K562 (cell line): ENCODE measurements at regions not wholly inside any gene's neighbourhood (a gene's known extent, or its start where the extent isn't known, plus 50 kb on each side); places are given as distances from the start of the nearest gene placed in this dataset.

Source experiments
- ATAC-seq: fragments of 200-7000 bp; cut with Tn5 transposase; 3 replicates; pipeline ENCODE4 v1.9.1; 2020; ENCODE audit warnings: moderate library complexity
- BruUV-seq: library from RNA; stranded (reverse); fragments of 400-500 nt; replicated peaks from 2 replicates; lab custom pipeline; 2021; lab: Mats Ljungman, UMichigan
- CTCF ChIA-PET: fragments of 300-600 bp; formaldehyde crosslinking; extraction: SDS; loops from one replicate; lab custom pipeline; 2021; ENCODE audit warnings: low intra/inter-chr PET ratio; lab: Yijun Ruan, JAX
- POLR2A ChIA-PET: fragments of 300-600, 350-650 bp; sonication (Branson Sonifier 250); formaldehyde crosslinking; extraction: SDS; loops from one replicate; lab custom pipeline; 2021; ENCODE audit warnings: antibody characterized with exemption, inconsistent platforms; lab: Yijun Ruan, JAX
- DNase-seq, 4 experiments: peaks; one replicate each; pipeline versions ENCODE4 v3.0.0 to v3.0.0-alpha.2; 2011 to 2018; ENCODE audit warnings: low spot score in 3 of 4, mixed read lengths in 3 of 4; ENCODE audit errors: extremely low read depth in 1 of 4
- FAIRE-seq: peaks from 2 replicates; lab custom pipeline; 2011; peaks lifted over from hg19 to GRCh38; lab: Jason Lieb, UNC
- H2AFZ ChIP-seq: 2 replicates; pipeline ENCODE4 v1.6.0; 2011; ENCODE audit warnings: low read depth, low read length, control low read depth, inconsistent platforms
- H3K27ac ChIP-seq: fragments of 200-600 bp; 3 replicates; pipeline ENCODE4 v1.8.0; 2011; ENCODE audit warnings: low read depth, mild to moderate bottlenecking, control low read depth, inconsistent platforms, low read length, moderate library complexity, mixed read lengths; ENCODE audit errors: extremely low read depth
- H3K27me3 ChIP-seq, 2 experiments: fragments of 300-600 bp in 1 of 2; 2 replicates in 1 of 2; 3 replicates in 1 of 2; pipeline versions ENCODE4 v1.6.0 to v1.8.0; 2011; ENCODE audit warnings: inconsistent platforms in 2 of 2, low read length in 2 of 2, mild to moderate bottlenecking in 1 of 2, mixed read lengths in 1 of 2, moderate library complexity in 1 of 2; ENCODE audit not compliant: control insufficient read depth in 2 of 2, insufficient read depth in 2 of 2
- H3K36me3 ChIP-seq: fragments of 300-600 bp; 3 replicates; pipeline ENCODE4 v1.8.0; 2011; ENCODE audit warnings: mild to moderate bottlenecking, low read length, inconsistent platforms; ENCODE audit not compliant: control insufficient read depth, insufficient read depth
- H3K4me1 ChIP-seq, 2 experiments: fragments of 200-600 bp in 1 of 2; replicated peaks in 1 of 2; 2 replicates in 1 of 2; 3 replicates in 1 of 2; pipeline versions ENCODE4 v1.5.1 to v1.8.0; 2011; ENCODE audit warnings: inconsistent platforms in 2 of 2, low read length in 2 of 2, mild to moderate bottlenecking in 1 of 2, mixed read lengths in 1 of 2, moderate library complexity in 1 of 2; ENCODE audit not compliant: control insufficient read depth in 2 of 2, insufficient read depth in 2 of 2
- H3K4me2 ChIP-seq: 2 replicates; pipeline ENCODE4 v1.6.1; 2011; ENCODE audit warnings: low read length, control low read depth, inconsistent platforms, mixed read lengths; ENCODE audit not compliant: insufficient read depth
- H3K4me3 ChIP-seq: fragments of 200-600 bp; sonication (generic), shearing (Covaris generic); 2 replicates; pipeline ENCODE4 v1.5.1; 2016; ENCODE audit warnings: control low read depth, inconsistent platforms
- H3K79me2 ChIP-seq: fragments of 200-600 bp; 3 replicates; pipeline ENCODE4 v1.8.0; 2011; ENCODE audit warnings: low read length, inconsistent platforms; ENCODE audit not compliant: control insufficient read depth, insufficient read depth
- H3K9ac ChIP-seq, 2 experiments: 2 replicates each; pipeline versions ENCODE4 v1.6.0 to v1.6.1; 2011; ENCODE audit warnings: low read depth in 2 of 2, low read length in 2 of 2, control low read depth in 1 of 2, inconsistent platforms in 1 of 2, mild to moderate bottlenecking in 1 of 2, mixed read lengths in 1 of 2; ENCODE audit not compliant: insufficient read depth in 1 of 2
- H3K9me1 ChIP-seq: one replicate; pipeline ENCODE4 v1.6.0; 2011; ENCODE audit warnings: inconsistent platforms, mild to moderate bottlenecking, low read length, moderate library complexity; ENCODE audit not compliant: control insufficient read depth, insufficient read depth
- H3K9me3 ChIP-seq: replicated peaks from 2 replicates; pipeline ENCODE4 v1.5.1; 2011; ENCODE audit warnings: low read depth, low read length, inconsistent platforms; ENCODE audit not compliant: control insufficient read depth, insufficient read depth
- H4K20me1 ChIP-seq: replicated peaks from 2 replicates; pipeline ENCODE4 v1.6.1; 2011; ENCODE audit warnings: low read length, inconsistent platforms, mixed read lengths; ENCODE audit not compliant: control insufficient read depth, insufficient read depth
- ADNP ChIP-seq: fragments of 200-800 bp; sonication (Bioruptor generic); IDR thresholded peaks from 2 replicates; pipeline ENCODE4 v1.6.1; 2016; ENCODE audit warnings: missing genetic modification characterization, missing compliant biosample characterization
- ARHGAP35 ChIP-seq: fragments of 450-650 bp; IDR thresholded peaks from 2 replicates; pipeline ENCODE4 v1.6.1; 2018; ENCODE audit not compliant: partially characterized antibody
- DACH1 ChIP-seq: fragments of 450-650 bp; IDR thresholded peaks from 2 replicates; pipeline ENCODE4 v1.6.1; 2018; ENCODE audit not compliant: partially characterized antibody
- NR4A1 ChIP-seq, 2 experiments: fragments of 250-450 bp in 1 of 2; fragments of 450-650 bp in 1 of 2; sonication (Bioruptor Pico) in 1 of 2; IDR thresholded peaks; 2 replicates each; pipeline versions ENCODE4 v1.4.0 to v1.6.1; 2016 to 2020; ENCODE audit warnings: mild to moderate bottlenecking in 2 of 2, missing compliant biosample characterization in 1 of 2, missing genetic modification characterization in 1 of 2, moderate library complexity in 1 of 2
- SREBF2 ChIP-seq: sonication (generic); formaldehyde crosslinking; IDR thresholded peaks from 2 replicates; pipeline ENCODE4 v1.4.0; 2020; ENCODE audit warnings: mild to moderate bottlenecking, missing genetic modification reagents
- TFAM ChIP-seq: fragments of 250-450 bp; sonication (Bioruptor Pico); conservative IDR thresholded peaks from 2 replicates; pipeline ENCODE4 v1.5.0; 2021; ENCODE audit warnings: mild to moderate bottlenecking, moderate library complexity
- ZEB2 ChIP-seq: fragments of 450-650 bp; IDR thresholded peaks from 2 replicates; pipeline ENCODE4 v1.6.1; 2016
- ZNF395 ChIP-seq: fragments of 200-800 bp; sonication (Bioruptor generic); IDR thresholded peaks from 2 replicates; pipeline ENCODE4 v1.6.1; 2017; ENCODE audit warnings: missing genetic modification characterization, missing compliant biosample characterization
- ZNF41 ChIP-seq: fragments of 250-450 bp; sonication (Bioruptor Pico); conservative IDR thresholded peaks from 2 replicates; pipeline ENCODE4 v1.4.0; 2020; ENCODE audit warnings: mild to moderate bottlenecking
- ZNF780A ChIP-seq: fragments of 250-450 bp; sonication (Bioruptor Pico); IDR thresholded peaks from 2 replicates; pipeline ENCODE4 v1.5.0; 2021; ENCODE audit warnings: mild to moderate bottlenecking
- WGBS: fragments of 100-300 bp; shearing (Covaris generic); methylation state at CpG from one replicate; pipeline ENCODE4 v1.1.6; 2016; ENCODE audit warnings: low coverage, mixed read lengths; ENCODE audit not compliant: insufficient coverage; ENCODE audit errors: missing lambda C conversion rate; 5-methylcytosine and 5-hydroxymethylcytosine counted together
- in situ Hi-C: fragments of 300-500 bp; cut with MboI; formaldehyde crosslinking; loops from 4 replicates; pipeline ENCODE4 v1.15.0; 2018; ENCODE audit warnings: inconsistent platforms, mixed read lengths
- intact Hi-C: fragments of 100-400 bp; cut with micrococcal nuclease; formaldehyde crosslinking; loops from 2 replicates; pipeline ENCODE4 v1.14.2; 2022
- TF ChIP-seq, protein P1 (sequence below): fragments of 200-600 bp; sonication (generic); IDR thresholded peaks from one replicate; pipeline ENCODE4 v1.6.1; 2012; ENCODE audit warnings: mild to moderate bottlenecking, low read depth, low read length, inconsistent platforms

DNA sequence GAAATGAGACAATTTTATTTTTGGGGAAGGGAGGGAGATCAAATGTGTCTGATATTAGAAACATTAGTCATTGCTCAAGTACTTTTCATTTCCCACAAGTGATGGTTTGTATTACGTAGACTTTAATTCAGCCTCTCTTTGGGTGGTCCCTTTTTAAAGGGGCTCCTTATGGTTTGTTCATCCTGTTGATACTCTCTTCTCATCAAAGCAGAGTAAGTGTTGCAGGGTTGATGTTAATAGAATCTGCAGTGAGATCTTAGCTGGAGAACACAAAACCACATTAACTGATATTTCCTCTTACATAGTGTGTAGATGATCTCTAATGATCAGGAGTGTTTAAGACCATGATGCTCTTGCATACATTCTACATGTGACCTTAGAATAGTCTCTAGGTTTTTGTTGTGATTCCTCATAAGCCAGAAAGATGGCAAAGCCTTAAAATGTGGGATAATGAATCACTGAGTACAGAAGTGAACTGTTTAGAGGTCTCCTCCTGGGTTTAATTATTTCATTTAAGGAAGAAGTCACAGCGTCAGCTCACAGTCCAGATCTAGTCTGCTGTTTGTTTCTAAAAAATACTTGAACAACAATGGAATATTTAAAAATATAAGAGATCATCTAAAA, 87.4 kb upstream of the PTPRR start:
- intact Hi-C loops, result no loop called here
- no TSS peak for BruUV-seq
- H3K79me2 ChIP-seq, result no peaks in the 10 kb centered on the region
- 0% methylated on average over 2 of the region's 2 CpGs for WGBS
- no peaks in the 10 kb centered on the region for H3K4me1 ChIP-seq
- CTCF ChIA-PET, result no interaction called here
- H3K9ac ChIP-seq, result no peak overlapping the region
- FAIRE-seq, result no peak
- DNase-seq, result no peak
- H3K36me3 ChIP-seq, result no peaks in the 10 kb centered on the region
- no peak overlapping the region for H2AFZ ChIP-seq
- H3K4me2 ChIP-seq, result no peak overlapping the region
- in situ Hi-C loops, result loop anchor here (25.0 kb wide), 2 partner anchors 271 to 421 kb away; no protein-coding TSS in a partner anchor
- H3K4me3 ChIP-seq, result no peak overlapping the region
- no peaks in the 10 kb centered on the region for H3K9me1 ChIP-seq
- POLR2A ChIA-PET, result interaction anchor here (0.7 kb wide), 1 partner anchor 9 kb away, joined by 3 read pairs; no protein-coding TSS in a partner anchor
- no peaks in the 10 kb centered on the region for H3K9me3 ChIP-seq
- H4K20me1 ChIP-seq, result no peaks in the 10 kb centered on the region
- no peak overlapping the region for H3K27ac ChIP-seq
- ATAC-seq, result no peak
- H3K27me3 ChIP-seq, result no peaks in the 10 kb centered on the region
- TF ChIP-seq ZEB2 (no peak), ZNF780A (CRISPR knock-in tag) (no peak), NR4A1 (CRISPR knock-in tag; IDR thresholded peaks at IDR 0.05) (no peak), NR4A1 (tag; IDR thresholded peaks at IDR 0.05) (no peak), SREBF2 (CRISPR knock-in tag) (no peak), ZNF395 (no peak), ZNF41 (CRISPR knock-in tag) (no peak), TFAM (CRISPR knock-in tag) (no peak), ARHGAP35 (no peak), ADNP (tag) (no peak), DACH1 (no peak)
- TF ChIP-seq, protein P1, sequence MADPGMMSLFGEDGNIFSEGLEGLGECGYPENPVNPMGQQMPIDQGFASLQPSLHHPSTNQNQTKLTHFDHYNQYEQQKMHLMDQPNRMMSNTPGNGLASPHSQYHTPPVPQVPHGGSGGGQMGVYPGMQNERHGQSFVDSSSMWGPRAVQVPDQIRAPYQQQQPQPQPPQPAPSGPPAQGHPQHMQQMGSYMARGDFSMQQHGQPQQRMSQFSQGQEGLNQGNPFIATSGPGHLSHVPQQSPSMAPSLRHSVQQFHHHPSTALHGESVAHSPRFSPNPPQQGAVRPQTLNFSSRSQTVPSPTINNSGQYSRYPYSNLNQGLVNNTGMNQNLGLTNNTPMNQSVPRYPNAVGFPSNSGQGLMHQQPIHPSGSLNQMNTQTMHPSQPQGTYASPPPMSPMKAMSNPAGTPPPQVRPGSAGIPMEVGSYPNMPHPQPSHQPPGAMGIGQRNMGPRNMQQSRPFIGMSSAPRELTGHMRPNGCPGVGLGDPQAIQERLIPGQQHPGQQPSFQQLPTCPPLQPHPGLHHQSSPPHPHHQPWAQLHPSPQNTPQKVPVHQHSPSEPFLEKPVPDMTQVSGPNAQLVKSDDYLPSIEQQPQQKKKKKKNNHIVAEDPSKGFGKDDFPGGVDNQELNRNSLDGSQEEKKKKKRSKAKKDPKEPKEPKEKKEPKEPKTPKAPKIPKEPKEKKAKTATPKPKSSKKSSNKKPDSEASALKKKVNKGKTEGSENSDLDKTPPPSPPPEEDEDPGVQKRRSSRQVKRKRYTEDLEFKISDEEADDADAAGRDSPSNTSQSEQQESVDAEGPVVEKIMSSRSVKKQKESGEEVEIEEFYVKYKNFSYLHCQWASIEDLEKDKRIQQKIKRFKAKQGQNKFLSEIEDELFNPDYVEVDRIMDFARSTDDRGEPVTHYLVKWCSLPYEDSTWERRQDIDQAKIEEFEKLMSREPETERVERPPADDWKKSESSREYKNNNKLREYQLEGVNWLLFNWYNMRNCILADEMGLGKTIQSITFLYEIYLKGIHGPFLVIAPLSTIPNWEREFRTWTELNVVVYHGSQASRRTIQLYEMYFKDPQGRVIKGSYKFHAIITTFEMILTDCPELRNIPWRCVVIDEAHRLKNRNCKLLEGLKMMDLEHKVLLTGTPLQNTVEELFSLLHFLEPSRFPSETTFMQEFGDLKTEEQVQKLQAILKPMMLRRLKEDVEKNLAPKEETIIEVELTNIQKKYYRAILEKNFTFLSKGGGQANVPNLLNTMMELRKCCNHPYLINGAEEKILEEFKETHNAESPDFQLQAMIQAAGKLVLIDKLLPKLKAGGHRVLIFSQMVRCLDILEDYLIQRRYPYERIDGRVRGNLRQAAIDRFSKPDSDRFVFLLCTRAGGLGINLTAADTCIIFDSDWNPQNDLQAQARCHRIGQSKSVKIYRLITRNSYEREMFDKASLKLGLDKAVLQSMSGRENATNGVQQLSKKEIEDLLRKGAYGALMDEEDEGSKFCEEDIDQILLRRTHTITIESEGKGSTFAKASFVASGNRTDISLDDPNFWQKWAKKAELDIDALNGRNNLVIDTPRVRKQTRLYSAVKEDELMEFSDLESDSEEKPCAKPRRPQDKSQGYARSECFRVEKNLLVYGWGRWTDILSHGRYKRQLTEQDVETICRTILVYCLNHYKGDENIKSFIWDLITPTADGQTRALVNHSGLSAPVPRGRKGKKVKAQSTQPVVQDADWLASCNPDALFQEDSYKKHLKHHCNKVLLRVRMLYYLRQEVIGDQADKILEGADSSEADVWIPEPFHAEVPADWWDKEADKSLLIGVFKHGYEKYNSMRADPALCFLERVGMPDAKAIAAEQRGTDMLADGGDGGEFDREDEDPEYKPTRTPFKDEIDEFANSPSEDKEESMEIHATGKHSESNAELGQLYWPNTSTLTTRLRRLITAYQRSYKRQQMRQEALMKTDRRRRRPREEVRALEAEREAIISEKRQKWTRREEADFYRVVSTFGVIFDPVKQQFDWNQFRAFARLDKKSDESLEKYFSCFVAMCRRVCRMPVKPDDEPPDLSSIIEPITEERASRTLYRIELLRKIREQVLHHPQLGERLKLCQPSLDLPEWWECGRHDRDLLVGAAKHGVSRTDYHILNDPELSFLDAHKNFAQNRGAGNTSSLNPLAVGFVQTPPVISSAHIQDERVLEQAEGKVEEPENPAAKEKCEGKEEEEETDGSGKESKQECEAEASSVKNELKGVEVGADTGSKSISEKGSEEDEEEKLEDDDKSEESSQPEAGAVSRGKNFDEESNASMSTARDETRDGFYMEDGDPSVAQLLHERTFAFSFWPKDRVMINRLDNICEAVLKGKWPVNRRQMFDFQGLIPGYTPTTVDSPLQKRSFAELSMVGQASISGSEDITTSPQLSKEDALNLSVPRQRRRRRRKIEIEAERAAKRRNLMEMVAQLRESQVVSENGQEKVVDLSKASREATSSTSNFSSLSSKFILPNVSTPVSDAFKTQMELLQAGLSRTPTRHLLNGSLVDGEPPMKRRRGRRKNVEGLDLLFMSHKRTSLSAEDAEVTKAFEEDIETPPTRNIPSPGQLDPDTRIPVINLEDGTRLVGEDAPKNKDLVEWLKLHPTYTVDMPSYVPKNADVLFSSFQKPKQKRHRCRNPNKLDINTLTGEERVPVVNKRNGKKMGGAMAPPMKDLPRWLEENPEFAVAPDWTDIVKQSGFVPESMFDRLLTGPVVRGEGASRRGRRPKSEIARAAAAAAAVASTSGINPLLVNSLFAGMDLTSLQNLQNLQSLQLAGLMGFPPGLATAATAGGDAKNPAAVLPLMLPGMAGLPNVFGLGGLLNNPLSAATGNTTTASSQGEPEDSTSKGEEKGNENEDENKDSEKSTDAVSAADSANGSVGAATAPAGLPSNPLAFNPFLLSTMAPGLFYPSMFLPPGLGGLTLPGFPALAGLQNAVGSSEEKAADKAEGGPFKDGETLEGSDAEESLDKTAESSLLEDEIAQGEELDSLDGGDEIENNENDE, result no peak
